ENCODE measurements at regions not wholly inside any gene's neighbourhood (a gene's known extent, or its start where the extent isn't known, plus 50 kb on each side); places are given as distances from the start of the nearest gene placed in this dataset.

DNA sequence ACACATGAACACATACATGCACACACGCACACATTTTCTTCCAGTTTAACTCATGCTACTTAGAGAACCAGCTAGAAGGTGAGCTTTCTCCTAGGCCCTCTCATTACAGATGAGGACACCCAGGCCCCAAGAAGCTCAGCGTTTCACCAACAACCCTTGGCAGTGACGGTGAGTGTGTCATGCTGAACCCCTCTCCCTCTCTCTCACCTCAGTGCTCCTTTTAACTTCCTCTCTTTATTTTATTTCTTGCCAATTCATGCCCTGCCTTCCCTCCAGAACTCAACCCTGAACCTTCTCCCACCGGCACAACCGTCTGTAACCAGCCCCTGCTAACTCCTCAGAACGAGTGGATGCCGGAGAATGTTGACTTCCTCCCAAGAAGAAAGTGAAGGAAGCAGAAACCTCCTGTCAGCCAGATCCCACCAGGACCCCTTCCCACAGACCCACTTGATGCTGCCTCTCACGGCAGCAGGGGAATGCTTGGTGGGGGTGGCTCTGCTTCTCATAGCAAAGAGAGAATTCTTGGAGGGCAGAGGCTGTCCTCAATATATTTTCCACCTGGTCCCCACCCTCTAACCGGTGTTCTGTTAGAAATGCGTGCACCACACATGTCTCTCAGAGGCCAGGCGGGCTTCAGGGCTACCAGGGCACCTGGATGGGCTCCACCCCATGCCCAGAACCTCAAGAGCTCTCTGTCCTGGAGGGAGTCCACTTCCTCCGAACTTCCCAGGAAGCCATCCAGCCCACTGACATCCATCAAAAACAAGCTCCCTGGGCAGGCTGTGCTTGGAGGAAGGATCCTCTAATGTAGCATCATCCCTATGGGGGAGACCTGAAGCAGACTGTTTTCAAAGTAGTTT is 134.0 kb downstream of the TOMM20 start:
- TF ChIP-seq, protein P1, sequence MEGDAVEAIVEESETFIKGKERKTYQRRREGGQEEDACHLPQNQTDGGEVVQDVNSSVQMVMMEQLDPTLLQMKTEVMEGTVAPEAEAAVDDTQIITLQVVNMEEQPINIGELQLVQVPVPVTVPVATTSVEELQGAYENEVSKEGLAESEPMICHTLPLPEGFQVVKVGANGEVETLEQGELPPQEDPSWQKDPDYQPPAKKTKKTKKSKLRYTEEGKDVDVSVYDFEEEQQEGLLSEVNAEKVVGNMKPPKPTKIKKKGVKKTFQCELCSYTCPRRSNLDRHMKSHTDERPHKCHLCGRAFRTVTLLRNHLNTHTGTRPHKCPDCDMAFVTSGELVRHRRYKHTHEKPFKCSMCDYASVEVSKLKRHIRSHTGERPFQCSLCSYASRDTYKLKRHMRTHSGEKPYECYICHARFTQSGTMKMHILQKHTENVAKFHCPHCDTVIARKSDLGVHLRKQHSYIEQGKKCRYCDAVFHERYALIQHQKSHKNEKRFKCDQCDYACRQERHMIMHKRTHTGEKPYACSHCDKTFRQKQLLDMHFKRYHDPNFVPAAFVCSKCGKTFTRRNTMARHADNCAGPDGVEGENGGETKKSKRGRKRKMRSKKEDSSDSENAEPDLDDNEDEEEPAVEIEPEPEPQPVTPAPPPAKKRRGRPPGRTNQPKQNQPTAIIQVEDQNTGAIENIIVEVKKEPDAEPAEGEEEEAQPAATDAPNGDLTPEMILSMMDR (IDR thresholded peaks at IDR 0.05): no peak
- TF ChIP-seq POLR2A (IDR thresholded peaks at IDR 0.05) (no peak), POLR2AphosphoS5 (IDR thresholded peaks at IDR 0.05) (no peak), EP300 (IDR thresholded peaks at IDR 0.05; ENCODE audit: low read depth) (no peak)

All from transverse colon (tissue), 4 donors.